HEK293T (cell line): ENCODE measurements at regions not wholly inside any gene's neighbourhood (a gene's known extent, or its start where the extent isn't known, plus 50 kb on each side); places are given as distances from the start of the nearest gene placed in this dataset.
"Not testable (repeated sequence)": the region's sequence is repeated elsewhere in the genome, so short reads cannot be mapped to it uniquely, and the experiment has no call there.

Experiments used
- BHLHE40 ChIP-seq: fragments of 450-650 bp; IDR thresholded peaks from 2 replicates; pipeline ENCODE4 v1.6.1; 2016; ENCODE audit warnings: mild to moderate bottlenecking, moderate library complexity, borderline replicate concordance
- ELF4 ChIP-seq: fragments of 450-650 bp; IDR thresholded peaks from 2 replicates; pipeline ENCODE4 v1.6.1; 2017; ENCODE audit warnings: antibody characterized with exemption
- FOXM1 ChIP-seq: fragments of 450-650 bp; IDR thresholded peaks from 2 replicates; pipeline ENCODE4 v1.6.1; 2017; ENCODE audit warnings: mild to moderate bottlenecking, borderline replicate concordance
- HDGF ChIP-seq: fragments of 450-650 bp; IDR thresholded peaks from 2 replicates; pipeline ENCODE4 v1.6.1; 2017; ENCODE audit warnings: antibody characterized with exemption, borderline replicate concordance
- NFRKB ChIP-seq: fragments of 450-650 bp; IDR thresholded peaks from 2 replicates; pipeline ENCODE4 v1.6.1; 2016; ENCODE audit warnings: mild to moderate bottlenecking, moderate library complexity
- PKNOX1 ChIP-seq: fragments of 450-650 bp; IDR thresholded peaks from 2 replicates; pipeline ENCODE4 v1.6.1; 2016
- SP1 ChIP-seq: fragments of 450-650 bp; IDR thresholded peaks from 2 replicates; pipeline ENCODE4 v1.6.1; 2017
- SUZ12 ChIP-seq: fragments of 450-650 bp; IDR thresholded peaks from 2 replicates; pipeline ENCODE4 v1.6.1; 2016; ENCODE audit warnings: mild to moderate bottlenecking
- TARDBP ChIP-seq: fragments of 450-650 bp; IDR thresholded peaks from 2 replicates; pipeline ENCODE4 v1.6.1; 2016

GRCh38 chr2:111355823-111356511 is 235.3 kb downstream of the BCL2L11 start:
- not testable (repeated sequence) for TF ChIP-seq SP1, PKNOX1, HDGF, TARDBP, SUZ12, BHLHE40, FOXM1, ELF4, NFRKB
